HK-2 (cell line): ENCODE measurements at regions not wholly inside any gene's neighbourhood (a gene's known extent, or its start where the extent isn't known, plus 50 kb on each side); places are given as distances from the start of the nearest gene placed in this dataset.

Experiments used
- DNase-seq: peaks from one replicate; pipeline ENCODE4 v3.0.0-alpha.2; 2018; ENCODE audit not compliant: unreplicated experiment

- DNase-seq: no peak
Observed at GRCh38 chr19:30123611-30124010, 181.6 kb downstream of the URI1 start.

GRCh38 chr19:30128211-30128610 lies 186.2 kb downstream of the URI1 start:
- DNase-seq: no peak

GRCh38 chr19:30130356-30131122 lies 188.5 kb downstream of the URI1 start:
- no peak for DNase-seq

GRCh38 chr19:30131246-30131645 lies 189.2 kb downstream of the URI1 start:
- no peak for DNase-seq

GRCh38 chr19:30131722-30132291 lies 189.8 kb downstream of the URI1 start:
- no peak for DNase-seq

- no peak for DNase-seq
Observed at GRCh38 chr19:30132343-30133075, 190.5 kb downstream of the URI1 start.

- no peak for DNase-seq
Observed at GRCh38 chr19:30133803-30134202, 191.8 kb downstream of the URI1 start.

GRCh38 chr19:30135093-30135757 lies 193.2 kb downstream of the URI1 start:
- DNase-seq: no peak

- DNase-seq: no peak
Observed at GRCh38 chr19:30135797-30136196, 193.8 kb downstream of the URI1 start.

GRCh38 chr19:30136611-30137195 lies 194.7 kb downstream of the URI1 start:
- no peak for DNase-seq

- no peak for DNase-seq
Observed at GRCh38 chr19:30137747-30138146, 195.7 kb downstream of the URI1 start.

GRCh38 chr19:30144242-30144758 lies 202.3 kb downstream of the URI1 start:
- DNase-seq: no peak

- DNase-seq: no peak
Observed at GRCh38 chr19:30144802-30145201, 202.8 kb downstream of the URI1 start.

GRCh38 chr19:30145467-30145866 lies 203.4 kb downstream of the URI1 start:
- no peak for DNase-seq

- no peak for DNase-seq
Observed at GRCh38 chr19:30146346-30146745, 204.3 kb downstream of the URI1 start.

- no peak for DNase-seq
Observed at GRCh38 chr19:30148039-30148790, 206.2 kb downstream of the URI1 start.

GRCh38 chr19:30148803-30149202 lies 206.8 kb downstream of the URI1 start:
- no peak for DNase-seq

GRCh38 chr19:30149300-30149699 lies 207.3 kb downstream of the URI1 start:
- DNase-seq: no peak

GRCh38 chr19:30150626-30151025 lies 208.6 kb downstream of the URI1 start:
- no peak for DNase-seq

GRCh38 chr19:30151081-30151480 lies 209.0 kb downstream of the URI1 start:
- no peak for DNase-seq
